GM12878 (cell line): ENCODE measurements at regions not wholly inside any gene's neighbourhood (a gene's known extent, or its start where the extent isn't known, plus 50 kb on each side); places are given as distances from the start of the nearest gene placed in this dataset.

Source experiments
- ATAC-seq: fragments of 200-7000 bp; cut with Tn5 transposase; 3 replicates; pipeline ENCODE4 v1.9.1; 2020; ENCODE audit warnings: mild to moderate bottlenecking, moderate library complexity
- BruUV-seq: library from RNA; stranded (reverse); fragments of 400-500 nt; replicated peaks from 2 replicates; lab custom pipeline; 2021; lab: Mats Ljungman, UMichigan
- CTCF ChIA-PET: fragments of 300-600 bp; sonication (Branson Sonifier 250); formaldehyde crosslinking; extraction: SDS; loops from one replicate; lab custom pipeline; 2021; ENCODE audit warnings: inconsistent platforms; lab: Yijun Ruan, JAX
- POLR2A ChIA-PET: fragments of 350-600 bp; formaldehyde crosslinking; extraction: SDS; loops from one replicate; lab custom pipeline; 2021; ENCODE audit warnings: inconsistent platforms; lab: Charles Lee
- RAD21 ChIA-PET: fragments of 300-600 bp; sonication (Branson Sonifier 250); formaldehyde crosslinking; loops from one replicate; lab custom pipeline; 2023; ENCODE audit warnings: antibody characterized with exemption; ENCODE audit not compliant: unreplicated experiment; lab: Charles Lee
- SMC1A ChIA-PET: fragments of 300-600 bp; sonication (Branson Sonifier 250); formaldehyde crosslinking; loops from one replicate; lab custom pipeline; 2023; ENCODE audit not compliant: unreplicated experiment, uncharacterized antibody; lab: Charles Lee
- DNase-seq: peaks from one replicate; pipeline ENCODE4 v3.0.0-alpha.2; 2011; ENCODE audit warnings: low read depth, low spot score
- FAIRE-seq: peaks from 3 replicates; lab custom pipeline; 2011; peaks lifted over from hg19 to GRCh38; lab: Jason Lieb, UNC
- H2AFZ ChIP-seq: 2 replicates; pipeline ENCODE4 v1.6.0; 2011; ENCODE audit warnings: low read depth, low read length, control low read depth; ENCODE audit not compliant: control insufficient read depth
- H3K27ac ChIP-seq: 2 replicates; pipeline ENCODE4 v1.5.1; 2011; ENCODE audit warnings: control low read depth; ENCODE audit not compliant: control insufficient read depth, insufficient read depth
- H3K27me3 ChIP-seq, 2 experiments: replicated peaks in 1 of 2; 2 replicates each; pipeline versions ENCODE4 v1.6.0 to v1.6.1; 2011; ENCODE audit warnings: low read length in 1 of 2; ENCODE audit not compliant: control insufficient read depth in 2 of 2, insufficient read depth in 2 of 2
- H3K36me3 ChIP-seq, 2 experiments: 2 replicates each; pipeline ENCODE4 v1.5.1; 2011; ENCODE audit warnings: low read length in 1 of 2; ENCODE audit not compliant: control insufficient read depth in 2 of 2, insufficient read depth in 2 of 2
- H3K4me1 ChIP-seq: 2 replicates; pipeline ENCODE4 v1.6.1; 2011; ENCODE audit warnings: mild to moderate bottlenecking, low read length, moderate library complexity, mixed read lengths; ENCODE audit not compliant: control insufficient read depth, insufficient read depth
- H3K4me2 ChIP-seq: 2 replicates; pipeline ENCODE4 v1.6.0; 2011; ENCODE audit warnings: control low read depth; ENCODE audit not compliant: control insufficient read depth, insufficient read depth
- H3K4me3 ChIP-seq: fragments of 200-600 bp; sonication (generic); 2 replicates; pipeline ENCODE4 v1.5.1; 2016
- H3K79me2 ChIP-seq: 2 replicates; pipeline ENCODE4 v1.6.0; 2011; ENCODE audit warnings: low read length; ENCODE audit not compliant: control insufficient read depth, insufficient read depth
- H3K9ac ChIP-seq: 2 replicates; pipeline ENCODE4 v1.8.0; 2011; ENCODE audit warnings: low read length, control low read depth, mixed read lengths; ENCODE audit not compliant: control insufficient read depth, insufficient read depth
- H3K9me3 ChIP-seq: replicated peaks from 3 replicates; pipeline ENCODE4 v1.5.1; 2011; ENCODE audit warnings: mild to moderate bottlenecking, low read length; ENCODE audit not compliant: control insufficient read depth, insufficient read depth
- H4K20me1 ChIP-seq: 2 replicates; pipeline ENCODE4 v1.6.0; 2011; ENCODE audit not compliant: control insufficient read depth, insufficient read depth
- ATF2 ChIP-seq: IDR thresholded peaks from 2 replicates; pipeline ENCODE4 v1.6.1; 2012; ENCODE audit warnings: low read length, inconsistent platforms
- ATF7 ChIP-seq: fragments of 450-650 bp; IDR thresholded peaks from 2 replicates; pipeline ENCODE4 v1.6.1; 2016; ENCODE audit warnings: low read depth, mild to moderate bottlenecking
- CHD2 ChIP-seq: IDR thresholded peaks from 2 replicates; pipeline ENCODE4 v1.6.1; 2011; ENCODE audit warnings: low read depth, low read length, improper control_type of control experiment, borderline replicate concordance
- EED ChIP-seq: sonication (generic); IDR thresholded peaks from 2 replicates; pipeline ENCODE4 v1.6.1; 2016; ENCODE audit warnings: antibody characterized with exemption, low read depth
- ELK1 ChIP-seq: IDR thresholded peaks from 2 replicates; pipeline ENCODE4 v1.6.1; 2012; ENCODE audit warnings: low read depth, low read length, improper control_type of control experiment
- GATAD2B ChIP-seq: fragments of 450-650 bp; conservative IDR thresholded peaks from 2 replicates; pipeline ENCODE4 v1.6.1; 2017; ENCODE audit warnings: low read depth, mild to moderate bottlenecking, moderate library complexity
- HCFC1 ChIP-seq: fragments of 150-350 bp; IDR thresholded peaks from 2 replicates; pipeline ENCODE4 v1.6.1; 2014; ENCODE audit warnings: low read length
- NFYA ChIP-seq: IDR thresholded peaks from 2 replicates; pipeline ENCODE4 v1.6.1; 2011; ENCODE audit warnings: low read depth, mild to moderate bottlenecking, low read length, improper control_type of control experiment, borderline replicate concordance
- POLR2A ChIP-seq: IDR thresholded peaks from 2 replicates; pipeline ENCODE4 v1.6.1; 2011; ENCODE audit warnings: low read depth, mild to moderate bottlenecking, low read length
- RELA ChIP-seq: fragments of 450-650 bp; IDR thresholded peaks from 2 replicates; pipeline ENCODE4 v1.8.0; 2014; ENCODE audit warnings: borderline replicate concordance; ENCODE audit not compliant: partially characterized antibody
- SUPT20H ChIP-seq: IDR thresholded peaks from 2 replicates; pipeline ENCODE4 v1.6.1; 2011; ENCODE audit warnings: low read depth, mild to moderate bottlenecking, low read length, moderate library complexity, borderline replicate concordance; ENCODE audit not compliant: control insufficient read depth
- ZNF24 ChIP-seq: fragments of 450-650 bp; IDR thresholded peaks from 2 replicates; pipeline ENCODE4 v1.6.1; 2017; ENCODE audit warnings: antibody characterized with exemption, mild to moderate bottlenecking
- ZNF622 ChIP-seq: fragments of 450-650 bp; IDR thresholded peaks from 2 replicates; pipeline ENCODE4 v1.6.1; 2017; ENCODE audit warnings: mild to moderate bottlenecking, inconsistent platforms
- WGBS: methylation state at CpG from one replicate; pipeline ENCODE4 v1.1.6; 2016; ENCODE audit warnings: low lambda C conversion rate; ENCODE audit not compliant: insufficient replicate concordance, insufficient coverage; ENCODE audit errors: missing lambda C conversion rate; 5-methylcytosine and 5-hydroxymethylcytosine counted together
- in situ Hi-C: fragments of 300-500 bp; cut with MboI; formaldehyde crosslinking; loops from 9 replicates; pipeline ENCODE4 v1.14.3; 2018; ENCODE audit warnings: mixed read lengths
- intact Hi-C: fragments of 100-400 bp; cut with micrococcal nuclease; formaldehyde crosslinking; loops from one replicate; pipeline ENCODE4 v1.14.2; 2022; ENCODE audit not compliant: unreplicated experiment

- RAD21 ChIA-PET, result no interaction called here
- Histone ChIP-seq H3K36me3 (no peaks in the 10 kb centered on the region), H3K4me1 (no peaks in the 10 kb centered on the region), H3K9ac (no peak overlapping the region), H2AFZ (no peak overlapping the region), H3K4me2 (no peak overlapping the region), H4K20me1 (no peaks in the 10 kb centered on the region), H3K27me3 (no peaks in the 10 kb centered on the region), H3K4me3 (no peak overlapping the region), H3K27ac (no peak overlapping the region), H3K79me2 (no peaks in the 10 kb centered on the region), H3K9me3 (no peaks in the 10 kb centered on the region; the same call in 2 of the 3 replicates)
- SMC1A ChIA-PET, result no interaction called here
- TF ChIP-seq HCFC1, result no peak
- no peak for TF ChIP-seq EED
- TF ChIP-seq ZNF24, result no peak
- TF ChIP-seq CHD2, result no peak
- no peak for TF ChIP-seq POLR2A
- no peak for TF ChIP-seq SUPT20H
- POLR2A ChIA-PET, result no interaction called here
- intact Hi-C loops (no loop called here), in situ Hi-C loops (no loop called here)
- DNase-seq (no peak), ATAC-seq (no peak), FAIRE-seq (no peak)
- CTCF ChIA-PET, result no interaction called here
- WGBS, result 18% methylated on average over 5 of the region's 5 CpGs
- no TSS peak for BruUV-seq
These were observed 390.8 kb upstream of the BOD1L1 start for GRCh38 chr4:14018191-14018853.

- in situ Hi-C loops, result no loop called here
- H3K36me3 ChIP-seq, result no peaks in the 10 kb centered on the region
- no peaks in the 10 kb centered on the region for H3K79me2 ChIP-seq
- ChIA-PET SMC1A (no interaction called here), CTCF (no interaction called here), POLR2A (no interaction called here), RAD21 (no interaction called here)
- no TSS peak for BruUV-seq
- ATAC-seq (no peak), FAIRE-seq (no peak), DNase-seq (no peak)
- H3K4me2 ChIP-seq, result no peak overlapping the region
- H3K4me3 ChIP-seq, result no peak overlapping the region
- no peak overlapping the region for H3K9ac ChIP-seq
- TF ChIP-seq ATF7 (no peak), ATF2 (no peak), RELA (no peak), ZNF24 (no peak), NFYA (no peak), ZNF622 (no peak), ELK1 (no peak), GATAD2B (no peak)
- H2AFZ ChIP-seq, result no peak overlapping the region
- no peaks in the 10 kb centered on the region for H3K9me3 ChIP-seq
- intact Hi-C loops, result no loop called here
- H3K27me3 ChIP-seq, result no peaks in the 10 kb centered on the region
- WGBS, result 40% methylated on average over 1 of the region's 1 CpG
- H3K4me1 ChIP-seq, result no peaks in the 10 kb centered on the region
- H3K27ac ChIP-seq, result no peak overlapping the region
- H4K20me1 ChIP-seq, result no peaks in the 10 kb centered on the region
These were observed 394.9 kb upstream of the BOD1L1 start for GRCh38 chr4:14022456-14022855.
